HepG2 (cell line): ENCODE measurements at regions not wholly inside any gene's neighbourhood (a gene's known extent, or its start where the extent isn't known, plus 50 kb on each side); places are given as distances from the start of the nearest gene placed in this dataset.

ENCODE experiments used
- ATAC-seq: fragments of 200-7000 bp; cut with Tn5 transposase; 3 replicates; pipeline ENCODE4 v1.9.1; 2020; ENCODE audit warnings: mild to moderate bottlenecking, moderate library complexity
- BruUV-seq: library from RNA; stranded (reverse); fragments of 400-500 nt; replicated peaks from 2 replicates; lab custom pipeline; 2021; lab: Mats Ljungman, UMichigan
- CTCF ChIA-PET: fragments of 300-600 bp; formaldehyde crosslinking; extraction: SDS; loops from one replicate; lab custom pipeline; 2021; ENCODE audit warnings: low total read pairs, inconsistent platforms, low intra/inter-chr PET ratio; lab: Yijun Ruan, JAX
- POLR2A ChIA-PET: fragments of 350-600 bp; sonication (Branson Sonifier 250); formaldehyde crosslinking; loops from one replicate; lab custom pipeline; 2020; ENCODE audit warnings: antibody characterized with exemption, inconsistent platforms; lab: Yijun Ruan, JAX
- DNase-seq: peaks from one replicate; pipeline ENCODE4 v3.0.0-alpha.2; 2015; ENCODE audit warnings: low spot score
- FAIRE-seq: peaks from 3 replicates; lab custom pipeline; 2011; peaks lifted over from hg19 to GRCh38; lab: Jason Lieb, UNC
- H2AFZ ChIP-seq: one replicate; pipeline ENCODE4 v1.6.1; 2011; ENCODE audit warnings: low read length, inconsistent platforms
- H3K27ac ChIP-seq: fragments of 300-600 bp; 3 replicates; pipeline ENCODE4 v1.8.0; 2011; ENCODE audit warnings: mixed run types, mild to moderate bottlenecking, mixed read lengths, low read length, inconsistent platforms; ENCODE audit not compliant: insufficient read depth; ENCODE audit errors: extremely low read length
- H3K27me3 ChIP-seq, 2 experiments: fragments of 200-600 bp in 1 of 2; 2 replicates in 1 of 2; 3 replicates in 1 of 2; pipeline versions ENCODE4 v1.6.0 to v1.8.0; 2011; ENCODE audit warnings: low read length in 2 of 2, mild to moderate bottlenecking in 2 of 2, moderate library complexity in 2 of 2, inconsistent platforms in 1 of 2; ENCODE audit not compliant: insufficient read depth in 2 of 2, control insufficient read depth in 1 of 2
- H3K36me3 ChIP-seq, 2 experiments: fragments of 200-600 bp in 1 of 2; replicated peaks in 1 of 2; 2 replicates in 1 of 2; 3 replicates in 1 of 2; pipeline versions ENCODE4 v1.5.1 to v1.8.0; 2011; ENCODE audit warnings: low read length in 2 of 2, inconsistent platforms in 1 of 2; ENCODE audit not compliant: insufficient read depth in 2 of 2, control insufficient read depth in 1 of 2
- H3K4me1 ChIP-seq: 2 replicates; pipeline ENCODE4 v1.5.1; 2012; ENCODE audit warnings: low read length, inconsistent platforms; ENCODE audit not compliant: insufficient read depth
- H3K4me2 ChIP-seq: 2 replicates; pipeline ENCODE4 v1.6.0; 2011; ENCODE audit warnings: low read depth, low read length, inconsistent platforms
- H3K4me3 ChIP-seq, 3 experiments: fragments of 200-600 bp in 1 of 3; sonication (generic), shearing (Covaris generic) in 1 of 3; replicated peaks in 1 of 3; 2 replicates each; pipeline ENCODE4 v1.5.1; 2011 to 2016; ENCODE audit warnings: low read length in 3 of 3, inconsistent platforms in 2 of 3, low read depth in 2 of 3, mild to moderate bottlenecking in 2 of 3, control low read depth in 1 of 3, mixed read lengths in 1 of 3; ENCODE audit not compliant: insufficient read depth in 1 of 3
- H3K79me2 ChIP-seq: one replicate; pipeline ENCODE4 v1.6.1; 2011; ENCODE audit warnings: low read length, inconsistent platforms; ENCODE audit not compliant: insufficient read depth
- H3K9ac ChIP-seq: 2 replicates; pipeline ENCODE4 v1.6.0; 2011; ENCODE audit warnings: mild to moderate bottlenecking, low read depth, low read length, inconsistent platforms; ENCODE audit not compliant: insufficient read depth
- H3K9me3 ChIP-seq: 2 replicates; pipeline ENCODE4 v1.5.1; 2012; ENCODE audit warnings: mild to moderate bottlenecking, low read length
- H4K20me1 ChIP-seq: 2 replicates; pipeline ENCODE4 v1.6.0; 2011; ENCODE audit warnings: inconsistent platforms, mild to moderate bottlenecking, low read length, moderate library complexity; ENCODE audit not compliant: insufficient read depth
- IKZF1 ChIP-seq: fragments of 450-650 bp; IDR thresholded peaks from 2 replicates; pipeline ENCODE4 v1.7.1; 2016
- MAFG ChIP-seq: sonication (generic); formaldehyde crosslinking; IDR thresholded peaks from 2 replicates; pipeline ENCODE4 v1.5.1; 2020; ENCODE audit warnings: mild to moderate bottlenecking, missing genetic modification reagents
- STAT6 ChIP-seq: sonication (generic); formaldehyde crosslinking; IDR thresholded peaks from 2 replicates; pipeline ENCODE4 v1.4.0; 2020; ENCODE audit warnings: missing genetic modification reagents, mild to moderate bottlenecking, borderline replicate concordance
- SUZ12 ChIP-seq: fragments of 150-350 bp; IDR thresholded peaks from 2 replicates; pipeline ENCODE4 v1.6.1; 2014; ENCODE audit warnings: low read depth, low read length
- ZC3H13 ChIP-seq: sonication (generic); formaldehyde crosslinking; IDR thresholded peaks from 2 replicates; pipeline ENCODE4 v1.8.1; 2023; ENCODE audit warnings: mild to moderate bottlenecking, missing genetic modification reagents, moderate library complexity
- ZFAT ChIP-seq: sonication (generic); formaldehyde crosslinking; conservative IDR thresholded peaks from 2 replicates; pipeline ENCODE4 v1.8.1; 2023; ENCODE audit warnings: missing genetic modification reagents, inconsistent platforms
- ZNF234 ChIP-seq: sonication (generic); formaldehyde crosslinking; conservative IDR thresholded peaks from 2 replicates; pipeline ENCODE4 v1.5.1; 2020; ENCODE audit warnings: mild to moderate bottlenecking, missing genetic modification reagents
- ZNF513 ChIP-seq: sonication (generic); formaldehyde crosslinking; conservative IDR thresholded peaks from 2 replicates; pipeline ENCODE4 v1.5.0; 2020; ENCODE audit warnings: missing genetic modification reagents
- ZNF562 ChIP-seq: sonication (generic); formaldehyde crosslinking; IDR thresholded peaks from 2 replicates; pipeline ENCODE4 v1.8.0; 2022; ENCODE audit warnings: missing genetic modification reagents, borderline replicate concordance
- WGBS: methylation state at CpG from one replicate; pipeline ENCODE4 v1.1.6; 2017; ENCODE audit warnings: low lambda C conversion rate; 5-methylcytosine and 5-hydroxymethylcytosine counted together
- in situ Hi-C: cut with HindIII; loops from 2 replicates; pipeline ENCODE4 v1.10.0; 2017; ENCODE audit warnings: low pct_unique_long_range_greater_than_20kb; ENCODE audit not compliant: extremely low pct_ligation_motif_present
- intact Hi-C: fragments of 100-400 bp; cut with micrococcal nuclease; formaldehyde crosslinking; loops from one replicate; pipeline ENCODE4 v1.10.0; 2022; ENCODE audit not compliant: unreplicated experiment
- TF ChIP-seq, protein P1 (sequence below): sonication (generic); formaldehyde crosslinking; IDR thresholded peaks from 2 replicates; pipeline ENCODE4 v1.4.0; 2020; ENCODE audit warnings: missing genetic modification reagents, borderline replicate concordance
- TF ChIP-seq, protein P2 (sequence below): IDR thresholded peaks from 2 replicates; pipeline ENCODE4 v1.6.1; 2016; ENCODE audit warnings: low read depth, control low read depth

DNA sequence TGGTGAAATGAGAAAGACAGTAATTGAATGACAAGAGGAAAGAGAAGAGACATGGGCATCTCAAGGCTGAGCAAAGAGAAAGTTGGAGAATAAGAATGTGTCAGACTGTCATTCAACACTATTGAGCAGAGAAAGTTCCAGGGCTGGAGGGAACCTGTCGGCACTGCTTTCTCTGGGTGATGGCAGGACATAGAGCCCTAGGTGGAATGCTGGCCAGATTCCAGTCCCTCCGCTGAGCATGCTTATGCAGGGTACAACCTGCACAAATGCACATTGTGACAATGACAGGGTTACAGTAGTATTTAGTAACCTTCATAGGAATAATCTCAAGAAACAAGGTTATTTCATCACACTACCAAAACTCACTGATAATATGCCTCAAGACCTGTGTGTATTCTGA is 582.8 kb downstream of the ADCYAP1 start:
- H3K4me2 ChIP-seq = no peak overlapping the region
- H3K9ac ChIP-seq = no peak overlapping the region
- WGBS = 3% methylated on average over 2 of the region's 2 CpGs
- BruUV-seq = no TSS peak
- DNase-seq (no peak), ATAC-seq (no peak), FAIRE-seq (no peak)
- ChIA-PET CTCF (no interaction called here), POLR2A (no interaction called here)
- no peaks in the 10 kb centered on the region for H3K27me3 ChIP-seq
- H2AFZ ChIP-seq = no peak overlapping the region
- in situ Hi-C loops (no loop called here), intact Hi-C loops (no loop called here)
- no peaks in the 10 kb centered on the region for H3K79me2 ChIP-seq
- H3K4me3 ChIP-seq = no peak overlapping the region
- no peak overlapping the region for H3K27ac ChIP-seq
- TF ChIP-seq, protein P1, sequence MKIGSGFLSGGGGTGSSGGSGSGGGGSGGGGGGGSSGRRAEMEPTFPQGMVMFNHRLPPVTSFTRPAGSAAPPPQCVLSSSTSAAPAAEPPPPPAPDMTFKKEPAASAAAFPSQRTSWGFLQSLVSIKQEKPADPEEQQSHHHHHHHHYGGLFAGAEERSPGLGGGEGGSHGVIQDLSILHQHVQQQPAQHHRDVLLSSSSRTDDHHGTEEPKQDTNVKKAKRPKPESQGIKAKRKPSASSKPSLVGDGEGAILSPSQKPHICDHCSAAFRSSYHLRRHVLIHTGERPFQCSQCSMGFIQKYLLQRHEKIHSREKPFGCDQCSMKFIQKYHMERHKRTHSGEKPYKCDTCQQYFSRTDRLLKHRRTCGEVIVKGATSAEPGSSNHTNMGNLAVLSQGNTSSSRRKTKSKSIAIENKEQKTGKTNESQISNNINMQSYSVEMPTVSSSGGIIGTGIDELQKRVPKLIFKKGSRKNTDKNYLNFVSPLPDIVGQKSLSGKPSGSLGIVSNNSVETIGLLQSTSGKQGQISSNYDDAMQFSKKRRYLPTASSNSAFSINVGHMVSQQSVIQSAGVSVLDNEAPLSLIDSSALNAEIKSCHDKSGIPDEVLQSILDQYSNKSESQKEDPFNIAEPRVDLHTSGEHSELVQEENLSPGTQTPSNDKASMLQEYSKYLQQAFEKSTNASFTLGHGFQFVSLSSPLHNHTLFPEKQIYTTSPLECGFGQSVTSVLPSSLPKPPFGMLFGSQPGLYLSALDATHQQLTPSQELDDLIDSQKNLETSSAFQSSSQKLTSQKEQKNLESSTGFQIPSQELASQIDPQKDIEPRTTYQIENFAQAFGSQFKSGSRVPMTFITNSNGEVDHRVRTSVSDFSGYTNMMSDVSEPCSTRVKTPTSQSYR (CRISPR knock-in tag) = no peak
- TF ChIP-seq MAFG = no peak
- TF ChIP-seq, protein P2, sequence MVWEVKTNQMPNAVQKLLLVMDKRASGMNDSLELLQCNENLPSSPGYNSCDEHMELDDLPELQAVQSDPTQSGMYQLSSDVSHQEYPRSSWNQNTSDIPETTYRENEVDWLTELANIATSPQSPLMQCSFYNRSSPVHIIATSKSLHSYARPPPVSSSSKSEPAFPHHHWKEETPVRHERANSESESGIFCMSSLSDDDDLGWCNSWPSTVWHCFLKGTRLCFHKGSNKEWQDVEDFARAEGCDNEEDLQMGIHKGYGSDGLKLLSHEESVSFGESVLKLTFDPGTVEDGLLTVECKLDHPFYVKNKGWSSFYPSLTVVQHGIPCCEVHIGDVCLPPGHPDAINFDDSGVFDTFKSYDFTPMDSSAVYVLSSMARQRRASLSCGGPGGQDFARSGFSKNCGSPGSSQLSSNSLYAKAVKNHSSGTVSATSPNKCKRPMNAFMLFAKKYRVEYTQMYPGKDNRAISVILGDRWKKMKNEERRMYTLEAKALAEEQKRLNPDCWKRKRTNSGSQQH (CRISPR knock-in tag) = no peak
- TF ChIP-seq ZC3H13 (CRISPR knock-in tag) = no peak
- TF ChIP-seq SUZ12 = no peak
- TF ChIP-seq IKZF1 = no peak
- TF ChIP-seq STAT6 (CRISPR knock-in tag) = no peak
- TF ChIP-seq ZNF562 (CRISPR knock-in tag) = no peak
- TF ChIP-seq ZNF234 (CRISPR knock-in tag) = no peak
- no peak for TF ChIP-seq ZNF513 (CRISPR knock-in tag)
- TF ChIP-seq ZFAT = no peak
- H3K36me3 ChIP-seq = no peaks in the 10 kb centered on the region
- H3K9me3 ChIP-seq = no peaks in the 10 kb centered on the region
- no peaks in the 10 kb centered on the region for H4K20me1 ChIP-seq
- H3K4me1 ChIP-seq = no peaks in the 10 kb centered on the region
